ES-I3 (cell line): ENCODE measurements at regions not wholly inside any gene's neighbourhood (a gene's known extent, or its start where the extent isn't known, plus 50 kb on each side); places are given as distances from the start of the nearest gene placed in this dataset.
"Not testable (repeated sequence)": the region's sequence is repeated elsewhere in the genome, so short reads cannot be mapped to it uniquely, and the experiment has no call there.

Source experiments
- H3K36me3 ChIP-seq: 2 replicates; pipeline ENCODE4 v1.6.1; 2013; ENCODE audit warnings: mild to moderate bottlenecking, low read length, control low read depth, moderate library complexity; ENCODE audit not compliant: insufficient read depth
- H3K4me1 ChIP-seq: 2 replicates; pipeline ENCODE4 v1.6.1; 2013; ENCODE audit warnings: mild to moderate bottlenecking, control low read depth, low read length; ENCODE audit not compliant: insufficient read depth
- H3K9ac ChIP-seq: 2 replicates; pipeline ENCODE4 v1.6.1; 2013; ENCODE audit warnings: low read depth, mild to moderate bottlenecking, low read length, moderate library complexity
- H3K9me3 ChIP-seq: 2 replicates; pipeline ENCODE4 v1.6.1; 2013; ENCODE audit warnings: mild to moderate bottlenecking, low read length, moderate library complexity; ENCODE audit not compliant: control insufficient read depth, insufficient read depth

- H3K9me3 ChIP-seq, H3K4me1 ChIP-seq, H3K36me3 ChIP-seq, H3K9ac ChIP-seq: not testable (repeated sequence)
These were observed 79.2 kb downstream of the PXDC1 start for GRCh38 chr6:3672339-3672738.

GRCh38 chr6:3671382-3671781 lies 80.1 kb downstream of the PXDC1 start:
- H3K9me3 ChIP-seq = peaks cover 5% of the 10 kb centered on the region; the same call in 1 of the 2 replicates
- no peaks in the 10 kb centered on the region for H3K36me3 ChIP-seq
- peaks cover 4% of the 10 kb centered on the region; the same call in 1 of the 2 replicates for H3K4me1 ChIP-seq
- H3K9ac ChIP-seq = no peak overlapping the region

GRCh38 chr6:3670356-3670755 lies 81.2 kb downstream of the PXDC1 start:
- H3K9ac ChIP-seq = no peak overlapping the region
- H3K4me1 ChIP-seq = peaks cover 9% of the 10 kb centered on the region
- peaks cover 5% of the 10 kb centered on the region; the same call in 1 of the 2 replicates for H3K9me3 ChIP-seq
- H3K36me3 ChIP-seq = no peaks in the 10 kb centered on the region

- Histone ChIP-seq H3K9ac (no peak overlapping the region), H3K9me3 (peaks cover 5% of the 10 kb centered on the region; the same call in 1 of the 2 replicates), H3K4me1 (peaks cover 13% of the 10 kb centered on the region), H3K36me3 (no peaks in the 10 kb centered on the region)
These were observed 81.6 kb downstream of the PXDC1 start for GRCh38 chr6:3669916-3670315.

- H3K36me3 ChIP-seq = no peaks in the 10 kb centered on the region
- H3K4me1 ChIP-seq = peaks cover 17% of the 10 kb centered on the region
- peaks cover 5% of the 10 kb centered on the region; the same call in 1 of the 2 replicates for H3K9me3 ChIP-seq
- H3K9ac ChIP-seq = no peak overlapping the region
These were observed 85.9 kb downstream of the PXDC1 start for GRCh38 chr6:3665608-3666007.

- Histone ChIP-seq H3K9ac (no peak overlapping the region), H3K9me3 (peaks cover 4% of the 10 kb centered on the region; the same call in 1 of the 2 replicates), H3K4me1 (peaks cover 14% of the 10 kb centered on the region), H3K36me3 (no peaks in the 10 kb centered on the region)
These were observed 86.9 kb downstream of the PXDC1 start for GRCh38 chr6:3664625-3665041.

GRCh38 chr6:3663811-3664210 lies 87.7 kb downstream of the PXDC1 start:
- no peak overlapping the region for H3K9ac ChIP-seq
- H3K4me1 ChIP-seq = peaks cover 13% of the 10 kb centered on the region
- peaks cover 2% of the 10 kb centered on the region; the same call in 1 of the 2 replicates for H3K9me3 ChIP-seq
- no peaks in the 10 kb centered on the region for H3K36me3 ChIP-seq

- no peaks in the 10 kb centered on the region for H3K36me3 ChIP-seq
- H3K9ac ChIP-seq = no peak overlapping the region
These were observed 88.4 kb downstream of the PXDC1 start for GRCh38 chr6:3663081-3663480.

GRCh38 chr6:3661390-3661789 lies 90.1 kb downstream of the PXDC1 start:
- H3K9me3 ChIP-seq = no peaks in the 10 kb centered on the region
- H3K9ac ChIP-seq = no peak overlapping the region
- no peaks in the 10 kb centered on the region for H3K36me3 ChIP-seq
- peaks cover 13% of the 10 kb centered on the region for H3K4me1 ChIP-seq

More at GRCh38 chr6:3663081-3663480, 88.4 kb downstream of the PXDC1 start:
- peaks cover under 1% of the 10 kb centered on the region; the same call in 1 of the 2 replicates for H3K9me3 ChIP-seq
- H3K4me1 ChIP-seq = peaks cover 13% of the 10 kb centered on the region

- Histone ChIP-seq H3K9ac (no peak overlapping the region), H3K36me3 (no peaks in the 10 kb centered on the region), H3K4me1 (peaks cover 10% of the 10 kb centered on the region), H3K9me3 (no peaks in the 10 kb centered on the region)
These were observed 91.0 kb downstream of the PXDC1 start for GRCh38 chr6:3660473-3660872.

GRCh38 chr6:3659748-3660147 lies 91.8 kb downstream of the PXDC1 start:
- peaks cover 2% of the 10 kb centered on the region; the same call in 1 of the 2 replicates for H3K4me1 ChIP-seq
- no peak overlapping the region for H3K9ac ChIP-seq
- H3K9me3 ChIP-seq = no peaks in the 10 kb centered on the region
- H3K36me3 ChIP-seq = no peaks in the 10 kb centered on the region

GRCh38 chr6:3656076-3656475 lies 95.4 kb downstream of the PXDC1 start:
- Histone ChIP-seq H3K4me1 (no peaks in the 10 kb centered on the region), H3K36me3 (no peaks in the 10 kb centered on the region), H3K9me3 (no peaks in the 10 kb centered on the region), H3K9ac (no peak overlapping the region)

- no peaks in the 10 kb centered on the region for H3K36me3 ChIP-seq
These were observed 96.6 kb downstream of the PXDC1 start for GRCh38 chr6:3654898-3655297.

GRCh38 chr6:3654436-3654835 lies 97.1 kb downstream of the PXDC1 start:
- no peaks in the 10 kb centered on the region for H3K4me1 ChIP-seq
- no peaks in the 10 kb centered on the region; the same call in 1 of the 2 replicates for H3K9me3 ChIP-seq

More at GRCh38 chr6:3654898-3655297, 96.6 kb downstream of the PXDC1 start:
- no peaks in the 10 kb centered on the region for H3K4me1 ChIP-seq
- H3K9me3 ChIP-seq = no peaks in the 10 kb centered on the region; the same call in 1 of the 2 replicates
- H3K9ac ChIP-seq = no peak overlapping the region

GRCh38 chr6:3653528-3654070 lies 97.9 kb downstream of the PXDC1 start:
- no peaks in the 10 kb centered on the region for H3K36me3 ChIP-seq
- no peaks in the 10 kb centered on the region; the same call in 1 of the 2 replicates for H3K9me3 ChIP-seq
- no peak overlapping the region for H3K9ac ChIP-seq
- no peaks in the 10 kb centered on the region for H3K4me1 ChIP-seq

More at GRCh38 chr6:3654436-3654835, 97.1 kb downstream of the PXDC1 start:
- H3K9ac ChIP-seq = no peak overlapping the region
- H3K36me3 ChIP-seq = no peaks in the 10 kb centered on the region
